Hepatocyte (in vitro differentiated cells): ENCODE measurements at regions not wholly inside any gene's neighbourhood (a gene's known extent, or its start where the extent isn't known, plus 50 kb on each side); places are given as distances from the start of the nearest gene placed in this dataset.

Source experiments
- DNase-seq: peaks from one replicate; pipeline ENCODE4 v3.0.0-alpha.2; 2016; ENCODE audit warnings: low spot score
- H2AFZ ChIP-seq: fragments of 200-600 bp; sonication (generic); 2 replicates; pipeline ENCODE4 v1.6.0; 2016; ENCODE audit warnings: antibody characterized with exemption, mild to moderate bottlenecking
- H3K27ac ChIP-seq: fragments of 200-600 bp; sonication (generic); 2 replicates; pipeline ENCODE4 v1.5.1; 2016; ENCODE audit warnings: mild to moderate bottlenecking
- H3K27me3 ChIP-seq: fragments of 200-600 bp; sonication (generic); 2 replicates; pipeline ENCODE4 v1.6.1; 2016
- H3K36me3 ChIP-seq: fragments of 200-600 bp; sonication (generic); replicated peaks from 2 replicates; pipeline ENCODE4 v1.5.1; 2016; ENCODE audit warnings: low read depth; ENCODE audit not compliant: insufficient read depth
- H3K4me1 ChIP-seq: fragments of 200-600 bp; sonication (generic); 2 replicates; pipeline ENCODE4 v1.5.1; 2016; ENCODE audit warnings: mild to moderate bottlenecking, moderate library complexity; ENCODE audit not compliant: insufficient read depth
- H3K4me2 ChIP-seq: fragments of 200-600 bp; sonication (generic); 2 replicates; pipeline ENCODE4 v1.6.0; 2016
- H3K4me3 ChIP-seq: fragments of 200-600 bp; sonication (generic); 2 replicates; pipeline ENCODE4 v1.5.1; 2016; ENCODE audit warnings: mild to moderate bottlenecking
- H3K79me2 ChIP-seq: fragments of 200-600 bp; sonication (generic); 2 replicates; pipeline ENCODE4 v1.6.0; 2017; ENCODE audit warnings: mild to moderate bottlenecking
- H3K9me2 ChIP-seq: fragments of 200-600 bp; sonication (generic); replicated peaks from 2 replicates; pipeline ENCODE4 v1.6.0; 2017; ENCODE audit warnings: mild to moderate bottlenecking; ENCODE audit not compliant: insufficient read depth
- H3K9me3 ChIP-seq: fragments of 200-600 bp; sonication (generic); 2 replicates; pipeline ENCODE4 v1.5.1; 2016; ENCODE audit warnings: low read depth, mild to moderate bottlenecking
- H4K20me1 ChIP-seq: fragments of 200-600 bp; sonication (generic); 2 replicates; pipeline ENCODE4 v1.6.0; 2016; ENCODE audit warnings: mild to moderate bottlenecking; ENCODE audit not compliant: insufficient read depth, poor library complexity, severe bottlenecking
- EZH2 ChIP-seq: fragments of 200-600 bp; sonication (generic); IDR thresholded peaks from 2 replicates; pipeline ENCODE4 v1.6.1; 2016; ENCODE audit warnings: antibody characterized with exemption, mild to moderate bottlenecking, borderline replicate concordance
- EZH2phosphoT487 ChIP-seq: fragments of 200-600 bp; sonication (generic); IDR thresholded peaks from one replicate; pipeline ENCODE4 v1.6.1; 2018; ENCODE audit warnings: antibody characterized with exemption, mild to moderate bottlenecking, low read depth, moderate library complexity; ENCODE audit not compliant: unreplicated experiment, severe bottlenecking
- WGBS: methylation state at CpG from one replicate; pipeline ENCODE4 v1.1.6; 2016; ENCODE audit warnings: low lambda C conversion rate; ENCODE audit errors: missing lambda C conversion rate; 5-methylcytosine and 5-hydroxymethylcytosine counted together
- TF ChIP-seq, protein P1 (sequence below): fragments of 200-600 bp; sonication (generic); IDR thresholded peaks from 2 replicates; pipeline ENCODE4 v1.5.1; 2016; ENCODE audit warnings: antibody characterized with exemption, mild to moderate bottlenecking; ENCODE audit not compliant: poor library complexity

DNA sequence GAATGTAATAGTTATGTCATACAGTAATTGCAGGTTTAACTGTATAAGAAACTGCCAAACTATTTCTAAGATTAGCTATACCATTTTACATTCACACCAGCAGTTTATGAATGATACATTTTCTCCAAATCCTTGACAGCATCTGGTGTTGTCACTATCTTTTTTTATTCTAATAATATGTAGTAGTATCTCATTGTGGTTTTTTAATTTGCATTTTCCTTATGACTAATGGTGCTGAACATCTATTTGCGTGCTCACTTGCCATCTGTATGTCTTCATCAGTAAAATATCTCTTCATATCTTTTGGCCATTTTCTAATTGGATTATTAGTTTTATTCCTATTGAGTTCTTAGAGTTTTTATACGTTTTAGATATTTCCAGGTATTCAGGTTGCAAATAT, 994.0 kb upstream of the SEMA6D start:
- H4K20me1 ChIP-seq, result no peaks in the 10 kb centered on the region
- no peaks in the 10 kb centered on the region for H3K27me3 ChIP-seq
- H3K4me2 ChIP-seq, result no peak overlapping the region
- no peak overlapping the region for H3K4me3 ChIP-seq
- H3K36me3 ChIP-seq, result no peaks in the 10 kb centered on the region
- TF ChIP-seq, protein P1, sequence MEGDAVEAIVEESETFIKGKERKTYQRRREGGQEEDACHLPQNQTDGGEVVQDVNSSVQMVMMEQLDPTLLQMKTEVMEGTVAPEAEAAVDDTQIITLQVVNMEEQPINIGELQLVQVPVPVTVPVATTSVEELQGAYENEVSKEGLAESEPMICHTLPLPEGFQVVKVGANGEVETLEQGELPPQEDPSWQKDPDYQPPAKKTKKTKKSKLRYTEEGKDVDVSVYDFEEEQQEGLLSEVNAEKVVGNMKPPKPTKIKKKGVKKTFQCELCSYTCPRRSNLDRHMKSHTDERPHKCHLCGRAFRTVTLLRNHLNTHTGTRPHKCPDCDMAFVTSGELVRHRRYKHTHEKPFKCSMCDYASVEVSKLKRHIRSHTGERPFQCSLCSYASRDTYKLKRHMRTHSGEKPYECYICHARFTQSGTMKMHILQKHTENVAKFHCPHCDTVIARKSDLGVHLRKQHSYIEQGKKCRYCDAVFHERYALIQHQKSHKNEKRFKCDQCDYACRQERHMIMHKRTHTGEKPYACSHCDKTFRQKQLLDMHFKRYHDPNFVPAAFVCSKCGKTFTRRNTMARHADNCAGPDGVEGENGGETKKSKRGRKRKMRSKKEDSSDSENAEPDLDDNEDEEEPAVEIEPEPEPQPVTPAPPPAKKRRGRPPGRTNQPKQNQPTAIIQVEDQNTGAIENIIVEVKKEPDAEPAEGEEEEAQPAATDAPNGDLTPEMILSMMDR, result no peak
- TF ChIP-seq EZH2phosphoT487 (no peak), EZH2 (no peak)
- no peak overlapping the region for H3K27ac ChIP-seq
- H3K9me3 ChIP-seq, result peaks cover 9% of the 10 kb centered on the region
- H3K79me2 ChIP-seq, result no peaks in the 10 kb centered on the region
- H3K9me2 ChIP-seq, result no peaks in the 10 kb centered on the region
- 90% methylated on average over 2 of the region's 2 CpGs for WGBS
- no peak for DNase-seq
- no peaks in the 10 kb centered on the region for H3K4me1 ChIP-seq
- no peak overlapping the region for H2AFZ ChIP-seq

DNA sequence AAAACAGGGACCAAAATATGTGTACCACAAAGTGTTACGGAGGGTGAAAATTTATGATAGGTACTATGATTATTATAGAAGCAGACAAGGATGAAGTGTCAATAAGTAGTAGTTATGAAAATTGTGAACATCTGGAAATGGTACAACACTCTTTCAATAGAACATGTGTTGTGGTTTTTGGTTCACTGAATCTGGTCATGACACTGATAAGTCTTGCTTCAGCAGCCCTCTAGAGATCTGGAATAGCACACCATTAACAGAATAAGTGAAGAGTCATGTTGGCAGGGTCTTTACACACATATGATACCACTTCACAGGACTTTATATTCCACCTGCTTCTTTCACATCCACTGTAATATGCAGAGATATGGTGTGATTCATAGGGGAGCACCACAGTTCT, 985.2 kb upstream of the SEMA6D start:
- Histone ChIP-seq H3K9me3 (peaks cover 11% of the 10 kb centered on the region), H3K79me2 (no peaks in the 10 kb centered on the region), H2AFZ (no peak overlapping the region), H3K9me2 (no peaks in the 10 kb centered on the region), H3K27me3 (no peaks in the 10 kb centered on the region), H3K36me3 (no peaks in the 10 kb centered on the region), H3K27ac (no peak overlapping the region), H3K4me3 (no peak overlapping the region), H4K20me1 (no peaks in the 10 kb centered on the region), H3K4me1 (no peaks in the 10 kb centered on the region), H3K4me2 (no peak overlapping the region)
- no peak for DNase-seq
- 96% methylated on average over 1 of the region's 1 CpG for WGBS
- no peak for TF ChIP-seq EZH2phosphoT487
- no peak for TF ChIP-seq EZH2
- TF ChIP-seq, protein P1, result no peak

DNA sequence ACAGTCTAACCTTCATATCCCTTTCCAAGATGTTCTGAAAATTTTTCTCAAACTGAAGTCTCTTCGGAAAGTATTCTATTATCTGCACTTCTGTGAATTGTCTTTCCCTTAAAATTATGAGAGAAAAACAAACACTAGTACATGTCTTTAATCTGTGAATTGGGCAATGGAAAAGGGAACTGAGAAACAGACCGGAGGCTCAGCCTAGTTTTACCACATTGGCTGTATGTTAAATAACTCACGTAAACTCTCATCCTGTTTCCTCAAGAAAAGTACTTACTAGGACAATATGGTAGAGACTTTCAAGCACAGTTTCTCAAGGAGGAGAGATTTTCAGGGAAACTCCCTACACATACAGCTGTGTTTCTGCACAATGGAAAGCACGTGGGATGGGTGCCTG, 982.2 kb upstream of the SEMA6D start:
- H3K9me3 ChIP-seq, result no peaks in the 10 kb centered on the region
- no peaks in the 10 kb centered on the region for H4K20me1 ChIP-seq
- H3K4me1 ChIP-seq, result no peaks in the 10 kb centered on the region
- no peak overlapping the region for H3K4me3 ChIP-seq
- no peaks in the 10 kb centered on the region for H3K27me3 ChIP-seq
- TF ChIP-seq, protein P1, result no peak
- no peak for TF ChIP-seq EZH2
- TF ChIP-seq EZH2phosphoT487, result no peak
- H3K9me2 ChIP-seq, result no peaks in the 10 kb centered on the region
- H3K79me2 ChIP-seq, result no peaks in the 10 kb centered on the region
- H3K4me2 ChIP-seq, result no peak overlapping the region
- DNase-seq, result no peak
- WGBS, result 82% methylated on average over 4 of the region's 4 CpGs
- no peaks in the 10 kb centered on the region for H3K36me3 ChIP-seq
- no peak overlapping the region for H2AFZ ChIP-seq
- H3K27ac ChIP-seq, result no peak overlapping the region

DNA sequence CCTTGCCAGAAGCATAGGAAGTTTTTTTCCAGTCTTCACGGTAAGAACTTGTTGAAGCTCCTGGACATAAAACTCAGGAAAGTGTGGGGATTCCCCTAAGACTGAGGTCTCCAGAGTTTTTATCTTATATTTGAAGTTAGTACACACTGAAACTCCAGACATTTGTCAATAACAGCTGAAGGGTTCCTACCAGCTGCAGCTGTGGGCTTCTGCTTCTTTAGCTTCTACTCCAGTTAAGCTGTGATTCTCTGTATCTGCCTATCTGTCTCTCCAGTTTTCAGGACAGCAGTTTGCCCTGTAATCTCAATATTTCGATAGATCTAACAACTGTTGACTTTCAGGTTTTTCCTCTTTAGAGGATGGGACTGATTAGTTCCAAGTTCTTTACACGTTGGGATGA, 966.0 kb upstream of the SEMA6D start:
- no peak for TF ChIP-seq EZH2
- no peak for TF ChIP-seq EZH2phosphoT487
- TF ChIP-seq, protein P1, result no peak
- no peak overlapping the region for H3K4me2 ChIP-seq
- no peaks in the 10 kb centered on the region for H3K9me3 ChIP-seq
- no peaks in the 10 kb centered on the region for H3K4me1 ChIP-seq
- no peak overlapping the region for H3K4me3 ChIP-seq
- no peak overlapping the region for H2AFZ ChIP-seq
- H3K36me3 ChIP-seq, result no peaks in the 10 kb centered on the region
- H3K79me2 ChIP-seq, result no peaks in the 10 kb centered on the region
- DNase-seq, result peak; percentile 4
- no peaks in the 10 kb centered on the region for H3K27me3 ChIP-seq
- H4K20me1 ChIP-seq, result no peaks in the 10 kb centered on the region
- no peaks in the 10 kb centered on the region for H3K9me2 ChIP-seq
- 48% methylated on average over 3 of the region's 3 CpGs for WGBS
- H3K27ac ChIP-seq, result no peak overlapping the region
